Activated naive CD4-positive, alpha-beta T cell treated with anti-CD3 and anti-CD28 coated beads for 36 hours (primary cell): ENCODE measurements at regions not wholly inside any gene's neighbourhood (a gene's known extent, or its start where the extent isn't known, plus 50 kb on each side); places are given as distances from the start of the nearest gene placed in this dataset.

Experiments used
- CTCF ChIA-PET: fragments of 350-600 bp; sonication (Branson Sonifier 250); formaldehyde crosslinking; loops from one replicate; lab custom pipeline; 2021; ENCODE audit warnings: antibody characterized with exemption; lab: Charles Lee
- DNase-seq: peaks from one replicate; pipeline ENCODE4 v3.0.0-alpha.2; 2020
- H3K27ac Mint-ChIP-seq: one replicate; pipeline ENCODE4 v1.8.0; 2021; ENCODE audit warnings: mild to moderate bottlenecking, mixed read lengths
- H3K27me3 Mint-ChIP-seq: one replicate; pipeline ENCODE4 v1.8.0; 2021; ENCODE audit warnings: low read depth, mixed read lengths
- H3K36me3 Mint-ChIP-seq: one replicate; pipeline ENCODE4 v1.8.0; 2021; ENCODE audit warnings: low read depth, mixed read lengths
- H3K4me1 Mint-ChIP-seq: one replicate; pipeline ENCODE4 v1.8.0; 2021; ENCODE audit warnings: low read depth, mixed read lengths
- H3K4me3 Mint-ChIP-seq: one replicate; pipeline ENCODE4 v1.8.0; 2021; ENCODE audit warnings: mild to moderate bottlenecking, moderate library complexity, mixed read lengths
- H3K9me3 Mint-ChIP-seq: one replicate; pipeline ENCODE4 v1.8.0; 2021; ENCODE audit warnings: mixed read lengths
- intact Hi-C: fragments of 100-400 bp; cut with micrococcal nuclease; formaldehyde crosslinking; loops from one replicate; pipeline ENCODE4 v1.15.1; 2023

DNA sequence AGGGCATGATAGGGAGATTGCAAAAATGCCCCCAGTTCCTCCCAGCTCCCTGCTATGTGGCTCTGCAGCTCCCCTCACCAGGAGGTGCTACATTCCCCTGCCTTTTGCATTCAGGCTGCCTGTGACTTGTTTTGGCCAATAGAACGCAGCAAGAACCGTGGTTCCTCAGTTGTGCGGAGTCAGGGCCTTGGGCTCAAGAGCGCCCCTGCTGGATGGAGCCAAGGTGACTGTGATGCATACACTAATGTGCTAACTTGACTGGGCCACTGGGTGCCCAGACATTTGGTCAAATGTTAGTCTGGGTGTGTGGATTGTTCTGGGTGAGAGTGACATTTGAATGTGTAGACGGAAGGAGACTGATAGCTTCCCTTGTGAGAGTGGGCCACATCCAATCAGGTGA, 123.3 kb upstream of the MVB12B start:
- CTCF ChIA-PET = no interaction called here
- Mint-ChIP-seq H3K27ac (no peak overlapping the region), H3K27me3 (peaks cover 39% of the 10 kb centered on the region), H3K4me1 (no peaks in the 10 kb centered on the region), H3K4me3 (no peak overlapping the region), H3K9me3 (no peaks in the 10 kb centered on the region), H3K36me3 (no peaks in the 10 kb centered on the region)
- DNase-seq = no peak
- intact Hi-C loops = no loop called here

DNA sequence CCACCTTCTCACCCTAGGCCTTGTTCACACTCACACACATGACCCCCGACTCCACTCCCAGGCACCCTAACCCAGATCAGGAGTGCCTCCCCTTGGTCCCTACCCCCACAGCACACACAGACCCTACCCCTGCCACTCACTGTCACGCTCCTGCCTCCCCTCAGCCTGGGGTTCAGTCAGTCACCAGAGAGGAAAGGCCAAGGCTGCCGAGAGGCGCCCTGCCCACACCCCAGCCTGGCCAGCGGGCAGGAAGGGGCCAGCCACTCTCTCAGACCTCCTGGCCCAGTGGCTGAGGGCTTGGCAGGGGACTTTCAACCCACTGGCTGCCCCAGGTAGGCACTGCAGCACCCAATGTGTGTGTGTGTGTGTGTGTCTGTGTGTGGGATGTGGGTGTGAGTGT, 122.4 kb upstream of the MVB12B start:
- no peaks in the 10 kb centered on the region for H3K4me1 Mint-ChIP-seq
- CTCF ChIA-PET = no interaction called here

DNA sequence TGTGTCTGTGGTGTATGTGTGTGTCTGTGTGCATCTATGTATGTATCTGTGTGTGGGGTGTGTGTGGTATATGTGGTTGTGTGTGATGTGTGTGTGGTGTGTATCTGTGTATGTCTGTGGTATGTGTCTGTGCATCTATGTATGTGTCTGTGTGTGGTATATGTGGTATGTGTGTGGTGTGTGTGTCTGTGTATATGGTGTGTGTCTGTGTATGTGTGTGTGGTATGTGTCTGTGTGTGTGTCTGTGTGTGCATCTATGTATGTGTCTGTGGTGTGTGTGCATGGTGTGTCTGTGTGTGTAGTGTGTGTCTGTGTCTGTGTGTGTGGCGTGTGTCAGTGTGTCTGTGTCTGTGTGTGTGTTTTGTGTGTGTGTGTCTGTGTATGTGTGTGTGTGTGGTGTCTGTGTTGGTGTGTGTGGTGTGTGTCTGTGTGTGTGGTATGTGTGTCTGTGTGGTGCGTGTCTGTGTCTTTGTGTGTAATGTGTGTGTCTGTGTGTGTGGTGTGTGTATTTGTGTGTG, 121.9 kb upstream of the MVB12B start:
- Mint-ChIP-seq H3K9me3 (no peaks in the 10 kb centered on the region), H3K27me3 (peaks cover 34% of the 10 kb centered on the region), H3K27ac (no peak overlapping the region), H3K4me1 (no peaks in the 10 kb centered on the region), H3K36me3 (no peaks in the 10 kb centered on the region), H3K4me3 (no peak overlapping the region)
- intact Hi-C loops = no loop called here
- no peak for DNase-seq
- CTCF ChIA-PET = no interaction called here

More for the DNA sequence above, 122.4 kb upstream of the MVB12B start:
- H3K27me3 Mint-ChIP-seq = peaks cover 35% of the 10 kb centered on the region
- no peak overlapping the region for H3K27ac Mint-ChIP-seq
- no peaks in the 10 kb centered on the region for H3K9me3 Mint-ChIP-seq
- H3K4me3 Mint-ChIP-seq = no peak overlapping the region
- H3K36me3 Mint-ChIP-seq = no peaks in the 10 kb centered on the region
- intact Hi-C loops = no loop called here
- DNase-seq = no peak

DNA sequence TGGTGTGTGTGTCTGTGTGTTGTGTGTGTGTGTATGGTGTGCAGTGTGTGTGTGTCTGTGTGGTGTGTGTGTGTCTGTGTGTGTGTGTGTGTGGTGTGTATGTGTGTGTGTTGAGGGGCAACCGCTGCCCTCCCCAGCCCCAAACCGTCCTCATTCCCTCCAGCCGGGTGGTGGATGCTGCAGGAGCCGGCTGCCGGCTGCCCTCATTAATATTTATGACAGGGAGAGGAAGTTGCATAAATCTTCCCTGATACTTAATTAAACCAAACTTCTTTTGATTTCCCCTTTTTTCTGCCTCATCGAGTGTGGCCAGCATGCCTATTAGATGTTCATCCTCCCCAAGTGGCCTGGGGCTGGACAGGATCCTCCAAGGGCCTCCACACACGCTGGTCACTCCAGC, 121.4 kb upstream of the MVB12B start:
- Mint-ChIP-seq H3K27me3 (peaks cover 31% of the 10 kb centered on the region), H3K9me3 (no peaks in the 10 kb centered on the region), H3K4me3 (no peak overlapping the region), H3K27ac (no peak overlapping the region), H3K36me3 (no peaks in the 10 kb centered on the region), H3K4me1 (no peaks in the 10 kb centered on the region)
- CTCF ChIA-PET = no interaction called here
- intact Hi-C loops = no loop called here
- no peak for DNase-seq

DNA sequence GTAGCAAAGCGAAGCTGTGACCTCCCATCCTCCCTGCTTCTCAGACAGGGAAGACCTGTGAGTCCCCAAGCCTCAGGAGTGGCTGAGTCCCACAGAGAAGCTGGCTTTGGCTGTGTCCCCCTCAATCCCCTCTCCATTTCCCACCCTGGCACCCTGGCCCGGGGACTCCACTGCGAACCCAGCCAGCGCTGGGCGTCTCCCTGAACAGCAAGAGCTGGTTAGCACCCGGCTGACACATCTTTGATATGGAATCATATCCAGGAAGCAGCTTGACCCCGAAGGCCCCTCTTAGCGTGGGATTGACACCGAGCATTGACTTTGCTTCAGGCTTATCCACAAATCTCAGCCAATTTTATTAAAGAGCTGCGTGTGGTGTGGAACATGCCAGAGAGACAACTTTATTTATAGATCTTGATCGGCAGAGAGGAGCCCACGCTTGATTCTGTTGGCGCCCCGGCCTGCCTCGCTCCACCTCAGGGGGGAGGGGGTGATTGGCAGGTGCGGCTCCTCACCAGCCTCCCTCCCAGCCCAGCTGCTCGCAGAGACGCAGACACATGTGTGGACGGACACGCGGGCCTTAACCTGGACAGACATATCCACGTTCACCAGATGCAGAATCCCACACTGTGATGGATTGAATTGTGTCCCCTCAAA, 120.7 kb upstream of the MVB12B start:
- Mint-ChIP-seq H3K9me3 (no peaks in the 10 kb centered on the region), H3K4me1 (no peaks in the 10 kb centered on the region), H3K4me3 (no peak overlapping the region), H3K27ac (no peak overlapping the region), H3K36me3 (no peaks in the 10 kb centered on the region), H3K27me3 (peaks cover 27% of the 10 kb centered on the region)
- no peak for DNase-seq
- intact Hi-C loops = no loop called here
- CTCF ChIA-PET = no interaction called here

DNA sequence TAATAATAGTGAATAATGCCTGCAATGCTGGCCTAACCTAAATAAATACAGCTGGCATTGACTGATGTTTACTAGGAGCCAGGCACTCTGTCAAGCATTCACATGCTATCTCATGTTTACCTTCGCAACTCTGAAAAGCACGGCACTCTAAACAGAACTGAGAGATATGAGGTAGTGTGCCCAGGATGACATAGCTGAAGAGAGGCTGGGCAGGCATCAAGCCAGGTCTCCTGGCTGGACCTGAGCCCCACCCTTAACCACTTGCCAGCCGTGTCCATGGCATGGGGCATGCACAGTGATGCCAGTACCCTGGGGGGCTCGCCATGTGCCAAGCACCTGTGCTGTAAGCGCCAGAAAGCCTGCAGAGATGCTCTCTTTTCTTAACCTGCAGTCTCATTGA, 119.4 kb upstream of the MVB12B start:
- H3K4me1 Mint-ChIP-seq = no peaks in the 10 kb centered on the region
- CTCF ChIA-PET = no interaction called here
- DNase-seq = no peak
- intact Hi-C loops = no loop called here
- H3K9me3 Mint-ChIP-seq = no peaks in the 10 kb centered on the region
- H3K27me3 Mint-ChIP-seq = peaks cover 22% of the 10 kb centered on the region
- no peak overlapping the region for H3K4me3 Mint-ChIP-seq
- no peak overlapping the region for H3K27ac Mint-ChIP-seq
- H3K36me3 Mint-ChIP-seq = no peaks in the 10 kb centered on the region

DNA sequence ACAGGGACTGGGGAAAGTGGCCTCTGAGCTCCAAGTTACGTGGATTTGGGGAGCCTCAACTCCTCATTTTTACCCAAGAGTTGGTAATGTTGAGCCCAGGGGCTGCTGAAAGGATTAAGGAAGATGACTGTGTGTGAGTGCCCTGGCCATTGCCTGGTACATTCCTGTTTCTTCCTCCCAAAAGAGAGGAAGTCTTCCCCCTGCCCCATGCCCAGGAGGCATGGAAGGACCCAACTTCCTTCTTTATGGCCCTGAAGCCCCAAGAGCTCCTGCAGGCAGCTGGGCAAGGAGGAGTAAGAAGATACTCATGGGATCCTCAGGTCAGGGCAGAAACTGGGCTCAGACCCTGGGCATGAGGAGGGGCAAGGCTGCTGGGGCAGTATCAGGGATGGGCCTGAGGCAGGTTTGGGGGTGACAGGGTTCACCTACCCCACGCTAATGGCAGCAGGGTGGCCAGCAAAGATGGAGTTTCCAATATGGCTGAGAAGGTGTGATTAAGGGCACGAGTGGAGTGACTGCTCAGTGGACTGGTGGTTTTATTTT, 118.3 kb upstream of the MVB12B start:
- Mint-ChIP-seq H3K27ac (no peak overlapping the region), H3K4me1 (no peaks in the 10 kb centered on the region)
- CTCF ChIA-PET = no interaction called here

DNA sequence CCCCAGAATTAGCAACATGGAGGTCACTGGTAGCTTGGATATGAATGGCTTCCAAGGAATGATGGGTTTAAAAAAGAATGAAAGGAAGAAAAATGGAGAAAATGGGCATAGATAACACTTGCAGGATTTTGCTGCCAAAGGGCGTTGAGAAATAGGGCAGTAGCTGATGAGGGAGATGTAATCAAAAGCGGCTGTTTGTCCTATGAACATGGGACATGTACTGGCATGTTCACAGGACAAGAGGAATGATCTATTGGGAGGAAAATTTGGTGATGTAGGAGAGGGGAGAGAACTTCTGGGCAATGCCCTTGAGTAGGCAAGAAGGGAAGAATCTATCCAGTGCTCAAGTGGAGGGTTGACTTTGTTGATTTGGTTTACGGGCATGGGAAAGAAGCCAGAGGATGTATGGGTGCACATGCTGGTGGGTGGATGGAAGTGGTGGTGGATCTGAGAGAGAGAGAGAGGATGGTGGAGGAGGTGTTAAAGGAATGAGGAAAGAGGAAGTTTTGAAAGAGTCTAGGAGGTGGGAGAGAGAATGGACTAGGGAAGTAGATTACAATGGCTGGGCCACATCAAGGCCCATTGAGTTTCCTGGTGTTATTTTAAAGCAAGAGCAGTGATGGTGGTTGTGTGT, 115.1 kb upstream of the MVB12B start:
- intact Hi-C loops = no loop called here
- peaks cover 6% of the 10 kb centered on the region for H3K9me3 Mint-ChIP-seq
- H3K4me1 Mint-ChIP-seq = no peaks in the 10 kb centered on the region
- no peaks in the 10 kb centered on the region for H3K36me3 Mint-ChIP-seq
- DNase-seq = no peak
- H3K27ac Mint-ChIP-seq = no peak overlapping the region
- H3K27me3 Mint-ChIP-seq = peaks cover 24% of the 10 kb centered on the region
- no peak overlapping the region for H3K4me3 Mint-ChIP-seq
- CTCF ChIA-PET = no interaction called here

More for the DNA sequence above, 118.3 kb upstream of the MVB12B start:
- no peak for DNase-seq
- Mint-ChIP-seq H3K27me3 (peaks cover 16% of the 10 kb centered on the region), H3K36me3 (no peaks in the 10 kb centered on the region), H3K9me3 (no peaks in the 10 kb centered on the region), H3K4me3 (no peak overlapping the region)
- intact Hi-C loops = no loop called here

DNA sequence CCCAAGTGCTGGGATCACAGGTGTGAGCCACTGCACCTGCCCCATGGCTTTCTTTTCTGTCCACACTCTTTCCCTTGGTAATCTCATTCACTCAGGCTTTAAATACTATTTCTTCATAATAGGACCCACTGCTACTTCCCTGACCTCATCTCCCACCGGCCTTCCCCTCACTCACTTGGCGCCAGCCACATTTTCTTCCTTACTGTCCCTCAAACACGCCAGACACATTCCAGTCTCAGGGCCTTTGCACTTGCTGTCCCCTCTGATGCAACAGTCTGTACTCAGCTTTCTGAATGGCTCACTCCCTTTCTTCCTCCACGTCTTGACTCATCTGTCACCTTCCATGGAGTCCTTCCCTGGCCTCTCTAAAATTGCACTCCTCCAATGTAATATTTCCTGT, 111.1 kb upstream of the MVB12B start:
- no peak for DNase-seq
- H3K27me3 Mint-ChIP-seq = peaks cover 37% of the 10 kb centered on the region
- H3K9me3 Mint-ChIP-seq = peaks cover 6% of the 10 kb centered on the region
- H3K36me3 Mint-ChIP-seq = no peaks in the 10 kb centered on the region
- CTCF ChIA-PET = no interaction called here
- no peaks in the 10 kb centered on the region for H3K4me1 Mint-ChIP-seq
- no peak overlapping the region for H3K4me3 Mint-ChIP-seq
- no peak overlapping the region for H3K27ac Mint-ChIP-seq
- intact Hi-C loops = no loop called here

DNA sequence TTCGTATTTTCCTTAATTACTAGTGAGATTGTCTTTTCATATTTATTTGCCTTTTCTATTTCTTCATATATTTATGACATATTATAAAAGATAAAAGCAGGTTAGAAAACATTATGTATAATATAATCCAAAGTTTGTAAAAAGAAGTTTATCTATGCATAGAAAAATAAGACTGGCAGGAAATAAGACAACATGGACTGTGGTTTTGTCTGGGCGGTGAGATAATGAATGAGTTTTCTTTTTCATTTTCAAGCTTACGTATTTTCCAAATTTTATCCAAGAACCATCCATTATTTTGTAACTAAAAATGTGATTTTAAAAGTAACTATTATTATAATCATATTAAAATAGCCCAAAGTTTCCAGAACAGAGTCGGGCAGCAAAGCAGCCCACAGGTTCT, 109.8 kb upstream of the MVB12B start:
- Mint-ChIP-seq H3K36me3 (no peaks in the 10 kb centered on the region), H3K27me3 (peaks cover 45% of the 10 kb centered on the region), H3K27ac (no peak overlapping the region), H3K4me1 (no peaks in the 10 kb centered on the region), H3K9me3 (peaks cover 6% of the 10 kb centered on the region), H3K4me3 (no peak overlapping the region)
- DNase-seq = no peak
- CTCF ChIA-PET = no interaction called here
- intact Hi-C loops = no loop called here

DNA sequence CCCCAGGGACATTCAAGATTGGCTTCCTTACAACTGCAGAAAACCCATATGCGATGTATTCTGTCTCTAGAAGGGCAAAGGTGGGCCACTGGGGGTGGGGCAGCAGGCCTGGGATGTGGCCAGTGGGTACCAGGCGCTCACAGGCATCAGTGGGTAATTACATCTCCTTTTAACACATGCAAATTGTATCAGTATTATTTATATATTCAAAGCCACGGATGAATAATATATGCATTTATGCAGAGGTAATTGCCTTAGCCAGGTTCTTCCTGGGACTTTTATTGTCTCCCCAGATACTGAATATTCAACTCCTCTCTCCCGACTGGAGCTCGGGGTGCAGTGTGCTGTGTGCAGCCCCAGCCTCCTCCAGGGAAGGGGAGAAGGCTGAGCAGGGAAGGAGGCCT, 109.4 kb upstream of the MVB12B start:
- H3K36me3 Mint-ChIP-seq = no peaks in the 10 kb centered on the region
- no peak for DNase-seq
- peaks cover 6% of the 10 kb centered on the region for H3K9me3 Mint-ChIP-seq
- intact Hi-C loops = no loop called here
- peaks cover 50% of the 10 kb centered on the region for H3K27me3 Mint-ChIP-seq
- CTCF ChIA-PET = no interaction called here
- no peak overlapping the region for H3K4me3 Mint-ChIP-seq
- H3K27ac Mint-ChIP-seq = no peak overlapping the region
- H3K4me1 Mint-ChIP-seq = no peaks in the 10 kb centered on the region

DNA sequence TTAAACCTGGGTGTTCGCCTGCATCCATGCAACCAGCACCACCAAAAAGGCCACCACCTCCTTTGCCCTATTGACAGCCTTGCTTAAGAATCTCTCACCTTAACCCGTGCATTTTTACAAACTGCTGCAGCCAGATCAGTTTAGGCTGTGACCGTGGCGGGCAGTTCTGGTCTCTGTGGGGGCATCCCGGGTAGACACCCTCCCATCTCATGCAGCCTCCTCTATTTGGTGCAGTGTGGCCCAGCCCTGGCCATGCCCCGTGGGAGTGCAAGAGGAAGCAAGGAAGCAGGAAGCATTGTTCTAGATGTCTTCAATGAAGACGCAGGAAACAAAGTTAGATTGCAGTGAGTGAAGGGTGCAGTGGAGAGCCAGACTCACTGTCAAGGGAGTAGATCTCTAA, 108.8 kb upstream of the MVB12B start:
- Mint-ChIP-seq H3K27me3 (peaks cover 51% of the 10 kb centered on the region), H3K27ac (no peak overlapping the region)
- intact Hi-C loops = no loop called here

More for the DNA sequence above, 108.8 kb upstream of the MVB12B start:
- DNase-seq = no peak
- Mint-ChIP-seq H3K9me3 (peaks cover 6% of the 10 kb centered on the region), H3K4me3 (no peak overlapping the region), H3K36me3 (no peaks in the 10 kb centered on the region), H3K4me1 (no peaks in the 10 kb centered on the region)
- CTCF ChIA-PET = no interaction called here
